ENCODE measurements at regions not wholly inside any gene's neighbourhood (a gene's known extent, or its start where the extent isn't known, plus 50 kb on each side); places are given as distances from the start of the nearest gene placed in this dataset.

GRCh38 chr5:165143741-165144140 lies 1638.3 kb downstream of the MAT2B start:
- H3K27me3 ChIP-seq (ENCODE audit: control insufficient read depth in 4 of 4, insufficient read depth in 4 of 4, low read length in 3 of 4) = peaks cover 0 to 3% (median 0%) of the 10 kb centered on the region in 4 donors
- no peaks in the 10 kb centered on the region for H3K4me1 ChIP-seq (ENCODE audit: control insufficient read depth in 4 of 4, insufficient read depth in 4 of 4, low read length in 3 of 4)
- no peak overlapping the region for H3K27ac ChIP-seq (ENCODE audit: low read depth in 1 of 2, low read length in 2 of 2)
- H3K36me3 ChIP-seq (ENCODE audit: control insufficient read depth in 4 of 4, insufficient read depth in 3 of 4, low read depth in 1 of 4, low read length in 3 of 4) = no peaks in the 10 kb centered on the region
- no peak for TF ChIP-seq CTCF (IDR thresholded peaks at IDR 0.05; ENCODE audit: low read depth, low read length, missing input control)
- no peak for DNase-seq (ENCODE audit: low spot score)
- 31% methylated on average over 4 of the region's 4 CpGs for WGBS
- H3K9ac ChIP-seq (ENCODE audit: low read depth in 1 of 2, low read length in 2 of 2) = no peak overlapping the region
- no peaks in the 10 kb centered on the region for H3K9me3 ChIP-seq (ENCODE audit: control insufficient read depth in 4 of 4, low read length in 3 of 4)
- no peak overlapping the region for H3K4me3 ChIP-seq (ENCODE audit: low read depth in 1 of 3, low read length in 3 of 3)

- Histone ChIP-seq H3K27ac (ENCODE audit: low read depth in 1 of 2, low read length in 2 of 2) (no peak overlapping the region), H3K9me3 (ENCODE audit: control insufficient read depth in 4 of 4, low read length in 3 of 4) (no peaks in the 10 kb centered on the region), H3K4me3 (ENCODE audit: low read depth in 1 of 3, low read length in 3 of 3) (no peak overlapping the region), H3K4me1 (ENCODE audit: control insufficient read depth in 4 of 4, insufficient read depth in 4 of 4, low read length in 3 of 4) (no peaks in the 10 kb centered on the region), H3K36me3 (ENCODE audit: control insufficient read depth in 4 of 4, insufficient read depth in 3 of 4, low read depth in 1 of 4, low read length in 3 of 4) (no peaks in the 10 kb centered on the region), H3K27me3 (ENCODE audit: control insufficient read depth in 4 of 4, insufficient read depth in 4 of 4, low read length in 3 of 4) (peaks cover 0 to 3% (median 1%) of the 10 kb centered on the region in 4 donors), H3K9ac (ENCODE audit: low read depth in 1 of 2, low read length in 2 of 2) (no peak overlapping the region)
- 78% methylated on average over 1 of the region's 1 CpG for WGBS
- no peak for TF ChIP-seq FOXA1 (IDR thresholded peaks at IDR 0.05)
- no peak for DNase-seq (ENCODE audit: low spot score)
Observed at GRCh38 chr5:165149431-165149830, 1644.0 kb downstream of the MAT2B start.

GRCh38 chr5:165152058-165152457 lies 1646.6 kb downstream of the MAT2B start:
- H3K27ac ChIP-seq (ENCODE audit: low read depth in 1 of 2, low read length in 2 of 2) = no peak overlapping the region
- H3K9me3 ChIP-seq (ENCODE audit: control insufficient read depth in 4 of 4, low read length in 3 of 4) = no peaks in the 10 kb centered on the region
- no peak overlapping the region for H3K4me3 ChIP-seq (ENCODE audit: low read depth in 1 of 3, low read length in 3 of 3)
- H3K27me3 ChIP-seq (ENCODE audit: control insufficient read depth in 4 of 4, insufficient read depth in 4 of 4, low read length in 3 of 4) = peaks cover 0 to 3% (median 1%) of the 10 kb centered on the region in 4 donors
- no peak for DNase-seq (ENCODE audit: low spot score)
- no peaks in the 10 kb centered on the region for H3K36me3 ChIP-seq (ENCODE audit: control insufficient read depth in 4 of 4, insufficient read depth in 3 of 4, low read depth in 1 of 4, low read length in 3 of 4)
- no peak overlapping the region for H3K9ac ChIP-seq (ENCODE audit: low read depth in 1 of 2, low read length in 2 of 2)
- H3K4me1 ChIP-seq (ENCODE audit: control insufficient read depth in 4 of 4, insufficient read depth in 4 of 4, low read length in 3 of 4) = no peaks in the 10 kb centered on the region
- TF ChIP-seq RXRA (IDR thresholded peaks at IDR 0.05) (no peak), REST (IDR thresholded peaks at IDR 0.05) (no peak), CTCF (IDR thresholded peaks at IDR 0.05; ENCODE audit: low read depth, low read length, missing input control) (no peak), MAX (IDR thresholded peaks at IDR 0.05) (no peak), JUND (IDR thresholded peaks at IDR 0.05) (no peak), EGR1 (IDR thresholded peaks at IDR 0.05; ENCODE audit: low read depth in 2 of 2) (no peak), NR2F2 (IDR thresholded peaks at IDR 0.05) (no peak), YY1 (IDR thresholded peaks at IDR 0.05) (no peak), RAD21 (IDR thresholded peaks at IDR 0.05) (no peak), SP1 (IDR thresholded peaks at IDR 0.05) (no peak), FOXA1 (IDR thresholded peaks at IDR 0.05) (no peak), ZBTB33 (IDR thresholded peaks at IDR 0.05) (no peak), GABPA (IDR thresholded peaks at IDR 0.05 in 1 of 2, conservative IDR thresholded peaks at IDR 0.05 in 1 of 2) (no peak), HNF4G (IDR thresholded peaks at IDR 0.05) (no peak)
- WGBS = 46% methylated on average over 2 of the region's 2 CpGs

All from liver (tissue), 8 donors.